ENCODE measurements at regions not wholly inside any gene's neighbourhood (a gene's known extent, or its start where the extent isn't known, plus 50 kb on each side); places are given as distances from the start of the nearest gene placed in this dataset.

DNA sequence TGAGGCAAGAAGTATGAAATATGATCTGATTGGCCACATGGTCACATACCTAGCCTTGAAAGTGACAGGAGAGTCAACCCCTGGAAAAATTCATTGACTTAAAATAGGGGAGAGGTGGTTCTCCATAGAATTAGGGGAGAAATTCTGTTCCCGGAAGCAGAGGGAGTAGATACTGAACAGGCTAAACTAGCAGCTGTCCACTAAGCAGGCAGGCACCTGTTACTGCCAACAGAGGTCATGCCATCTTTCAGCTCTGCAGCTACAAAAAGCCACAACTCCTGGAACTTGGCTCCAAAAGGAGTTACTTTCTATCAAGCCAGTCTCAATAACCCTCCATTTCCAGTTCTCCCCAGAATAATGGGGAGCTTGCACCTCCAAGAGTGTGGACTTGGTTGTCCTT is 352.5 kb downstream of the MAFB start:
- TF ChIP-seq, protein P1, sequence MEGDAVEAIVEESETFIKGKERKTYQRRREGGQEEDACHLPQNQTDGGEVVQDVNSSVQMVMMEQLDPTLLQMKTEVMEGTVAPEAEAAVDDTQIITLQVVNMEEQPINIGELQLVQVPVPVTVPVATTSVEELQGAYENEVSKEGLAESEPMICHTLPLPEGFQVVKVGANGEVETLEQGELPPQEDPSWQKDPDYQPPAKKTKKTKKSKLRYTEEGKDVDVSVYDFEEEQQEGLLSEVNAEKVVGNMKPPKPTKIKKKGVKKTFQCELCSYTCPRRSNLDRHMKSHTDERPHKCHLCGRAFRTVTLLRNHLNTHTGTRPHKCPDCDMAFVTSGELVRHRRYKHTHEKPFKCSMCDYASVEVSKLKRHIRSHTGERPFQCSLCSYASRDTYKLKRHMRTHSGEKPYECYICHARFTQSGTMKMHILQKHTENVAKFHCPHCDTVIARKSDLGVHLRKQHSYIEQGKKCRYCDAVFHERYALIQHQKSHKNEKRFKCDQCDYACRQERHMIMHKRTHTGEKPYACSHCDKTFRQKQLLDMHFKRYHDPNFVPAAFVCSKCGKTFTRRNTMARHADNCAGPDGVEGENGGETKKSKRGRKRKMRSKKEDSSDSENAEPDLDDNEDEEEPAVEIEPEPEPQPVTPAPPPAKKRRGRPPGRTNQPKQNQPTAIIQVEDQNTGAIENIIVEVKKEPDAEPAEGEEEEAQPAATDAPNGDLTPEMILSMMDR (IDR thresholded peaks at IDR 0.05) = no peak
- TF ChIP-seq EP300 (IDR thresholded peaks at IDR 0.05) = no peak

Measured in ovary (tissue), 3 donors.